ENCODE measurements at regions not wholly inside any gene's neighbourhood (a gene's known extent, or its start where the extent isn't known, plus 50 kb on each side); places are given as distances from the start of the nearest gene placed in this dataset.
"Not testable (repeated sequence)": the region's sequence is repeated elsewhere in the genome, so short reads cannot be mapped to it uniquely, and the experiment has no call there.

- not testable (repeated sequence) for DNase-seq (ENCODE audit: low read depth)
These were observed 140.5 kb upstream of the ZNF322 start for GRCh38 chr6:26799903-26800633.

GRCh38 chr6:26803762-26804161 lies 144.2 kb upstream of the ZNF322 start:
- not testable (repeated sequence) for DNase-seq (ENCODE audit: low read depth)

GRCh38 chr6:26811486-26812116 lies 152.1 kb upstream of the ZNF322 start:
- DNase-seq (ENCODE audit: low read depth): not testable (repeated sequence)

- DNase-seq (ENCODE audit: low read depth): not testable (repeated sequence)
These were observed 159.2 kb upstream of the ZNF322 start for GRCh38 chr6:26818640-26819225.

GRCh38 chr6:26827965-26828364 lies 168.4 kb upstream of the ZNF322 start:
- not testable (repeated sequence) for DNase-seq (ENCODE audit: low read depth)

- not testable (repeated sequence) for DNase-seq (ENCODE audit: low read depth)
These were observed 169.9 kb upstream of the ZNF322 start for GRCh38 chr6:26829480-26829879.

GRCh38 chr6:26830992-26831391 lies 171.4 kb upstream of the ZNF322 start:
- not testable (repeated sequence) for DNase-seq (ENCODE audit: low read depth)

- not testable (repeated sequence) for DNase-seq (ENCODE audit: low read depth)
These were observed 176.2 kb upstream of the ZNF322 start for GRCh38 chr6:26835707-26836106.

- not testable (repeated sequence) for DNase-seq (ENCODE audit: low read depth)
These were observed 177.1 kb upstream of the ZNF322 start for GRCh38 chr6:26836657-26837056.

GRCh38 chr6:26844823-26845222 lies 185.3 kb upstream of the ZNF322 start:
- not testable (repeated sequence) for DNase-seq (ENCODE audit: low read depth)

- DNase-seq (ENCODE audit: low read depth): not testable (repeated sequence)
These were observed 197.7 kb upstream of the ZNF322 start for GRCh38 chr6:26857289-26857688.

- DNase-seq (ENCODE audit: low read depth): not testable (repeated sequence)
These were observed 199.7 kb upstream of the ZNF322 start for GRCh38 chr6:26859067-26859770.

GRCh38 chr6:26859771-26860163 lies 200.2 kb upstream of the ZNF322 start:
- not testable (repeated sequence) for DNase-seq (ENCODE audit: low read depth)

- not testable (repeated sequence) for DNase-seq (ENCODE audit: low read depth)
These were observed 202.4 kb upstream of the ZNF322 start for GRCh38 chr6:26861913-26862312.

GRCh38 chr6:26863641-26864040 lies 204.1 kb upstream of the ZNF322 start:
- not testable (repeated sequence) for DNase-seq (ENCODE audit: low read depth)

GRCh38 chr6:26898785-26899184 lies 239.2 kb upstream of the ZNF322 start:
- DNase-seq (ENCODE audit: low read depth): not testable (repeated sequence)

- not testable (repeated sequence) for DNase-seq (ENCODE audit: low read depth)
These were observed 264.7 kb upstream of the ZNF322 start for GRCh38 chr6:26924206-26924605.

GRCh38 chr6:26928190-26928589 lies 268.6 kb upstream of the ZNF322 start:
- not testable (repeated sequence) for DNase-seq (ENCODE audit: low read depth)

GRCh38 chr6:26937258-26937657 lies 277.7 kb upstream of the ZNF322 start:
- not testable (repeated sequence) for DNase-seq (ENCODE audit: low read depth)

- DNase-seq (ENCODE audit: low read depth): not testable (repeated sequence)
These were observed 291.7 kb upstream of the ZNF322 start for GRCh38 chr6:26951211-26951610.

GRCh38 chr6:26956078-26956600 lies 291.4 kb upstream of the PRSS16 start:
- not testable (repeated sequence) for DNase-seq (ENCODE audit: low read depth)

GRCh38 chr6:26956601-26957184 lies 290.8 kb upstream of the PRSS16 start:
- DNase-seq (ENCODE audit: low read depth): peak; percentile 53

Data from stimulated activated CD8-positive, alpha-beta memory T cell treated with anti-CD3 and anti-CD28 coated beads, Interleukin-15, amount 100 ng/mL, for 1 hour (primary cell).